ENCODE measurements at regions not wholly inside any gene's neighbourhood (a gene's known extent, or its start where the extent isn't known, plus 50 kb on each side); places are given as distances from the start of the nearest gene placed in this dataset.

DNA sequence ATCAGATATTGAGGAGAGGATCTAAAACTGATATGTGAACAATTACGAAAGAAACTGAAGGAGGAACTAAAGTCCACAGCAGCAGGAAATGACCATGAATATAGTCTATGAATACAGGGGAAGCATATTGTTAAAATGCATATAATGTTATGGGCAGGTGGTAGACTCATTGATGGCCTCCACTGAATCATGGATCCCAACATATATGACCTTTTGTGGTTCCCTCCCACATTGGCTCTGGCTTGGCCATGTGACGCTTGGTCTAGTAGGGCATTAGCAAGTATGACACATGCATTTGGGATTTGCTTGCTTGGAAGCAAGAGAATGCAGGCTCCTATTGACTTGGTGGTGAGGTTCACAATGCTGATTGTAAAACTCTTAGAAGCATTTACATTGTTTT lies 55.2 kb upstream of the RAB18 start:
- TF ChIP-seq, protein P1, sequence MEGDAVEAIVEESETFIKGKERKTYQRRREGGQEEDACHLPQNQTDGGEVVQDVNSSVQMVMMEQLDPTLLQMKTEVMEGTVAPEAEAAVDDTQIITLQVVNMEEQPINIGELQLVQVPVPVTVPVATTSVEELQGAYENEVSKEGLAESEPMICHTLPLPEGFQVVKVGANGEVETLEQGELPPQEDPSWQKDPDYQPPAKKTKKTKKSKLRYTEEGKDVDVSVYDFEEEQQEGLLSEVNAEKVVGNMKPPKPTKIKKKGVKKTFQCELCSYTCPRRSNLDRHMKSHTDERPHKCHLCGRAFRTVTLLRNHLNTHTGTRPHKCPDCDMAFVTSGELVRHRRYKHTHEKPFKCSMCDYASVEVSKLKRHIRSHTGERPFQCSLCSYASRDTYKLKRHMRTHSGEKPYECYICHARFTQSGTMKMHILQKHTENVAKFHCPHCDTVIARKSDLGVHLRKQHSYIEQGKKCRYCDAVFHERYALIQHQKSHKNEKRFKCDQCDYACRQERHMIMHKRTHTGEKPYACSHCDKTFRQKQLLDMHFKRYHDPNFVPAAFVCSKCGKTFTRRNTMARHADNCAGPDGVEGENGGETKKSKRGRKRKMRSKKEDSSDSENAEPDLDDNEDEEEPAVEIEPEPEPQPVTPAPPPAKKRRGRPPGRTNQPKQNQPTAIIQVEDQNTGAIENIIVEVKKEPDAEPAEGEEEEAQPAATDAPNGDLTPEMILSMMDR (IDR thresholded peaks at IDR 0.05; ENCODE audit: low read length), result no peak
- TF ChIP-seq EZH2 (optimal IDR thresholded peaks at IDR 0.05; ENCODE audit: low read depth, low read length), result no peak

Data from MM.1S (cell line).